NCI-H1417 (cell line): ENCODE measurements at regions not wholly inside any gene's neighbourhood (a gene's known extent, or its start where the extent isn't known, plus 50 kb on each side); places are given as distances from the start of the nearest gene placed in this dataset.
A peak's percentile ranks its signal among the peaks of the same experiment; 100 is the strongest.
"Not testable (repeated sequence)": the region's sequence is repeated elsewhere in the genome, so short reads cannot be mapped to it uniquely, and the experiment has no call there.

Experiments
- DNase-seq, 3 experiments: peaks; one replicate each; lab custom pipeline; 2025; lab: John Stamatoyannopoulos, UW

- no peak for DNase-seq
Observed at GRCh38 chr5:63894690-63895089, 67.6 kb downstream of the HTR1A start.

DNA sequence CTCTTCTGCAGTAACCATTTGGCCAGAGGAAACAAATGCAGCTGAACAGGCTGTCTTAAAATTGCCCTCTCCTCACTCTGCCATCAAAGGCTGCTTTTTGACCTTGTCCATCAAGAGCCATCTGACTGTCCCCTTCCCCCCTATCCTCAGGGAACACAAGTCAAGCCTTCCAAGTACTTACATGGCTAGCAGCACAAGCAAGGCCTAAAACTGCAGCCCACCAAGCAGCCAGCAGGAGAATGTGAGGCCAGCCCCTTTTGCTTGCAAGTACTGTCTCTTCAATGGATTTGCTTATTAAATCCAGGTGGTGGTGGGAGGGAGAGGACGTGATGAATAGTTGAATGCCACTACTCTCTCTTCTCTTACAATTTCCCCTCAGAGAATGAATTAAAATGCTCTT is 83.5 kb downstream of the HTR1A start:
- DNase-seq, result no peak

DNA sequence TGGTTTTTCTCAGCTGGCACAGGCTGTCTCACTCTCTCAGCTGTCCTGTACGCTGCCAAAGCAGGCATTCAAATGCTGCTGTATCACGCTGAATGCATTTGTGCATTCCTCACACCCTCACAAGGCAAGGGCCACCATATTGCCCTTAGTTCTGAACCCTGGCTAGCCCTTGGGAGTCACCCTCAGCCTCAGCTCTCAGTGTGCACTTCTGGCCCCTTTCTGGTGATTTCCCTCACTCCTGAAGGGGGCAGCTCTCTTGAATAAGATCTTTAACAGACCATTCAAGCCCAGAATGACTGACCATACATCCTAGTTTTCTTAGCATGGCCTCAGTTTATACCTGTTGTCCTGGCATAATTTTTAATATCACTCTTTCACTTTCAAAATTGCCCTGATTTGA is 84.3 kb downstream of the HTR1A start:
- no peak for DNase-seq

- DNase-seq, result peak in 1 of 3 experiments; percentile 24
Observed at GRCh38 chr5:63860379-63860778, 101.9 kb downstream of the HTR1A start.

- peak in 1 of 3 experiments; percentile 83 for DNase-seq
Observed at GRCh38 chr5:63854076-63854475, 108.2 kb downstream of the HTR1A start.

GRCh38 chr5:63843190-63843589 is 119.1 kb downstream of the HTR1A start:
- DNase-seq, result no peak

DNA sequence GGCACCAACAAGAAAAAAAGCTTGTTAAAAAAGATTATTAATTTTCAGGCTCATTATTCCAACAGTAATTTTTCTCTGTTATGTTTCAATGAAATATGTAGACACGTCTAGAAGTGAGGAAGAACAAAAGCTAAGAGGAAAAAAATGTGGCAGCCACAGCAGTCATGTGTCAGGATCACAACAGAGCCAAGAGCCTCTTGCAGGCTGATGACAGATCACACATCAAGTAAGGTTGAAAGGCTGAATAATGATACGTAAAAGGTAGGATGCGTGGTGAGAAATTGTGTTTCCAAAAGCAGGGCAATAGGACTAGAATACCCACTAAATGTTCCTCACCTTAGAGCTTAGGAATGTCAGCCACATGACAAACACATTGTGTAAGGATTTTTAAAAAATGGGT is 124.8 kb downstream of the HTR1A start:
- DNase-seq, result no peak

- no peak for DNase-seq
Observed at GRCh38 chr5:63831381-63831780, 130.9 kb downstream of the HTR1A start.

- no peak for DNase-seq
Observed at GRCh38 chr5:63825984-63826383, 136.3 kb downstream of the HTR1A start.

DNA sequence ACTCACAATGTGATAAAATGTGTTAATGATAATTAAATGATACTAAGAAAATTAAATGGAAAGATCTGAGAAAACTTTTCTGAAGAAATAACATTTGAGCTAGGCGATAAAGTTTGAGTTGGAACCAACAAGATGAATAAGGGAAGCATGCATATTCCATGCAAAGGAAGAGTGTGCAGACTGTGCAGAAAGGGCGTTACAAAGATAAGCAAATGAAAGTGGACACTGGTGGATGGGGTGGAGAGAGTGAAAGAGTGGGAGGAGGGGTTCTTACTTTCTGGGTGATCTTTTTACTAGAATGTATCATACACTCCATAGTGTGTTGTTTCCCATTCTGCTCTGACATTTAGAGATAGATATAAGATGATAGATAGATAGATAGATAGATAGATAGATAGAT is 138.7 kb downstream of the HTR1A start:
- no peak for DNase-seq

GRCh38 chr5:63822614-63823013 is 139.6 kb downstream of the HTR1A start:
- peak in 1 of 3 experiments; percentile 6 for DNase-seq

DNA sequence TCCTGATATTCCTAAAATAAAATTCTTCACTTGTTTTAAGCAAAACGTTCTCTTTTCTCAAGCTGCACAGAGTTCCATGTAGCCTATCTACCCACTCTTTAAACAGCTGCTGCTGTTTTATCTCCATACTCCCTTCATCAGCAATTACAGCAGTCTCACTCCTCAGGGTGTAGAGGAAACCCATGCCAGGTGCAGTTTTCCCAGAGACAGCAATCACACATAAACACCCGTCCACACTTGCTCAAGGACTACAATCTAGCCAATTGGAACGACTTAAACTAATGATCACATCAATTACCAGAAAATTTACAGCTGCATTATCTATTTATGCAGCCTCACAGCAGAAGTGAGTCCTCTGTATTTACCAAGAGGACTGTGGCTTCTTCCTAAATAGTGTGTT is 141.7 kb downstream of the HTR1A start:
- peak; percentile 31 to 96 (median 72) for DNase-seq

DNA sequence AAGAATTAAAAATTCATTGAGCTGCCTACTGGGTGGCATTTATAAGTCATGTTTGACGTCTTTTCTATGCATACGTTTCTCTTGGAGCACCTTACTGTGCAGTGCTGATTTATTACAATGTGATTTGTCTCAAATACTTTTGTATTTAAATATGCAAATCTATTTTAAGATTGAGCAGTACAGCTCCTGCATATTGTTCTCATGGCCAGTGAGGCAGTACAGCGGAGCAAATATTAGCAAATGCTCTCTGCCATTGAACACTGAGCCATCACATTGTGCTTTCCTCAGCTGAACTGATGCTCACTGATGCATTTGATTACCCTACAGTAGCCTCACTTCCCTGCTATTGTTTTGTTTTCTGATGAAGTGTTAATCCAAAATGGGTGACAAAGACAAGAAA is 149.6 kb downstream of the HTR1A start:
- DNase-seq, result no peak

DNA sequence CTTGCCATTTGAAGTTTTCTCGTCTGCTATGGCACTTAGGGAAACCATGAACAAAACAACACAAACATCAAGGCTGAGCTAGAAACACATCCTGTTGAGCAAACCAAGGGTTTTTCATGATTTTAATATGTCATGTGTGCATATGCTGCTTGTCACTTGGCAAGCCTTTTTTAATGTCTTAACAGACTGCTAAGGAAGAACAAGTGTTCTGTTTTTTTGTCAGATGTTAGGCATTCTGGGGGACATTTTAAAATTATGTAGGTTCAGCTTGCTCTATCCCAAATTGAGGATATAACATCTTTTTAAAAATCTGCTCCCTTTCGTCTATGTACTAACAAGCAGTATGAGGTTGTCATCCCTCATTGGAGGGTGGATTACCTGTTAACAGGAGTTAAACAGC is 150.3 kb downstream of the HTR1A start:
- no peak for DNase-seq

DNA sequence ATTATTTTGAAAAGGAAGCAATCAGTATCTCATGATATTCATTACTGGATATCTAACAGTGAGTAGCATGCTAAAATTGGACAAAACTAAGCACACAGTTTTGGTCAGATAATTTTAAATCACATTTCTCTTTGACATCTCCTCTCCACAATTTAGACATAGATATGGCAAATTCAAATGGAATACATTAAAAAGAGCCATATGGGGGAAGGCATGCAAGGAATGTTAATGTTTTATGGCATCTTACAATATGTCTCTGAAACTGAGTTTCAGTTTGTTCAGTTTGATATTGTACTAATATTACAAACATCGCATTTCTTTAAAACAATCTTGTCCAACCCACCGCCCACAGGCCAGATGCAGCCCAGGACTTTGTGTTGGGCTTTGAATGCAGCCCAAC is 151.0 kb downstream of the HTR1A start:
- no peak for DNase-seq

- no peak for DNase-seq
Observed at GRCh38 chr5:63805151-63805550, 157.1 kb downstream of the HTR1A start.

GRCh38 chr5:63803165-63803564 is 159.1 kb downstream of the HTR1A start:
- no peak for DNase-seq

DNA sequence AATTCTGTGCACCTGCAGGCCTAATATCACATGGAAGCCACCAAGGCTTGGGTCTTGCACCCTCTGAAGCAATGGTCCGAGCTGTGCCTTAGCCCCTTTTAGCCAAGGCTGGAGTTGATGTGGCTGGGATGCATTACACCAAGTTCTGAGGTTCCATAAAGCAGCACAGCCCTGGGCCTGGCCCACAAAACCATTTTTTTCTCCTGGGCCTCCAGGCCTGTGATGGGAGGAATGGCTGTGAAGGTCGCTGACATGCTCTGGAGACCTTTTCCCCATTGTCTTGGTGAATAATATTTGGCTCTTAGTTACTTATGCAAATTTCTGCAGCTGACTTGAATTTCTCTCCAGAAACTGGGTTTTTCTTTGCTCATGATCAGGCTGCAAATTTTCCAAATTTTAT is 167.3 kb downstream of the HTR1A start:
- DNase-seq, result no peak

GRCh38 chr5:63794296-63794695 is 167.9 kb downstream of the HTR1A start:
- no peak for DNase-seq

DNA sequence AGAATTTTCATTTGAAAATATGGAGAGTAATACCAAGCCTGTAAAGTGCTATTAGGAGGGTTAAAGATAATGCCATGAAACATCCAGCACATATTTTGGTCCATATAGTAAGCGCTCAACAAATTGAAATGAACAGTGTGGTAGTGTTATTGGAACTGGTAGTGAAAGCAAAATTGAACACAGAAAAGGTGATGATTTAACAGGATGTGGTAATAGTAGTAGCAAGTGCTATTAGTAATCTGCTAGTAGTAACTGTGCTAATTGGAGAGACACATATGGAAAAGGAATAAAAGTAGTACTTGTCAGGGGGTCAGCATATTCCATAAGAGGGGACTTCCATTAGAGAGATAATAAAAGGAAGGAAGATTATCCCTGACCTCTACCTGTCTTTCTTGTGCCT is 187.3 kb downstream of the HTR1A start:
- DNase-seq, result no peak

- no peak for DNase-seq
Observed at GRCh38 chr5:63768221-63768620, 194.0 kb downstream of the HTR1A start.

DNA sequence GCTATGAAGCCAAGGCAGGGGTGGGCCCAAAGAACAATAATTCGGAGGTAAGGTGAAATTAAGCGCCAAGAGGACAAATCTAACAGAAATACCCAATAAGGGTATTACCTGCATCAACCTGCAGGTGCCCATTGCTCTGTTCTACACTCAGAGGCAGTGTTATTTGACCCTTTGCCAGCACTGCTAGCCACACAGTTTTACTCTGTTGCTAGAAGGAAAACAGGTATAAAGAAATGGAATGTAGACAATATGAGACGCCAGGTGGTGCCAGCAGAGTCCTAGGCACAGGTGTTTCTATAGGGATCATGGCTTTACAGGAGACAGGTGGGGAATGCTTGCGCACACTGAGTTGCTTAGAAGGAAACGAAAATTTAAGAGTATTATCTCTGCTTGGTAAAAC is 201.3 kb downstream of the HTR1A start:
- DNase-seq, result no peak

GRCh38 chr5:63743096-63743798 is 219.0 kb downstream of the HTR1A start:
- no peak for DNase-seq

GRCh38 chr5:63732880-63733279 is 229.4 kb downstream of the HTR1A start:
- DNase-seq, result not testable (repeated sequence)
